A549 (cell line): ENCODE measurements at regions not wholly inside any gene's neighbourhood (a gene's known extent, or its start where the extent isn't known, plus 50 kb on each side); places are given as distances from the start of the nearest gene placed in this dataset.
A peak's percentile ranks its signal among the peaks of the same experiment; 100 is the strongest.

Experiments
- ATAC-seq, 2 experiments: fragments of 200-7000 bp in 1 of 2; fragments of >200 bp in 1 of 2; cut with Nextera tagmentation in 1 of 2; cut with Tn5 transposase in 1 of 2; 3 replicates each; pipeline versions ENCODE4 v1.8.0 to v1.9.1; 2018 to 2020; ENCODE audit warnings: mild to moderate bottlenecking in 1 of 2, moderate library complexity in 1 of 2
- CTCF ChIA-PET: fragments of 300-600 bp; sonication (Branson Sonifier 250); formaldehyde crosslinking; extraction: SDS; loops from one replicate; lab custom pipeline; 2021; ENCODE audit warnings: antibody characterized with exemption, inconsistent platforms; lab: Yijun Ruan, JAX
- POLR2A ChIA-PET: fragments of 350-600 bp; formaldehyde crosslinking; extraction: SDS; loops from one replicate; lab custom pipeline; 2021; ENCODE audit warnings: antibody characterized with exemption, inconsistent platforms; lab: Yijun Ruan, JAX
- DNase-seq, 2 experiments: peaks; one replicate each; pipeline versions ENCODE4 v3.0.0 to v3.0.0-alpha.2; 2011 to 2016; ENCODE audit warnings: low read depth in 1 of 2, low spot score in 1 of 2
- FAIRE-seq: peaks from 2 replicates; lab custom pipeline; 2011; peaks lifted over from hg19 to GRCh38; lab: Jason Lieb, UNC
- H3K27ac ChIP-seq, 2 experiments: fragments of >200 bp; sonication (Bioruptor Twin); formaldehyde crosslinking; 3 replicates each; pipeline ENCODE4 v1.5.1; 2016 to 2017
- H3K4me1 ChIP-seq: fragments of >200 bp; sonication (Bioruptor Twin); formaldehyde crosslinking; 3 replicates; pipeline ENCODE4 v1.6.1; 2016
- H3K4me2 ChIP-seq: fragments of >200 bp; sonication (Bioruptor Twin); formaldehyde crosslinking; 3 replicates; pipeline ENCODE4 v1.6.1; 2016
- H3K4me3 ChIP-seq: fragments of >200 bp; sonication (Bioruptor Twin); formaldehyde crosslinking; 3 replicates; pipeline ENCODE4 v1.5.1; 2016
- H3K9me3 ChIP-seq: fragments of >200 bp; sonication (Bioruptor Twin); formaldehyde crosslinking; 3 replicates; pipeline ENCODE4 v1.6.1; 2016
- CBX8 ChIP-seq: fragments of 200-600 bp; sonication (generic); IDR thresholded peaks from 2 replicates; pipeline ENCODE4 v1.6.1; 2016
- CEBPB ChIP-seq, 2 experiments: fragments of >200 bp in 1 of 2; sonication (Bioruptor Twin) in 1 of 2; formaldehyde crosslinking in 1 of 2; IDR thresholded peaks; 2 replicates each; pipeline ENCODE4 v1.6.1; 2012 to 2016
- CHD4 ChIP-seq: fragments of 200-600 bp; sonication (generic); IDR thresholded peaks from 2 replicates; pipeline ENCODE4 v1.6.1; 2016; ENCODE audit warnings: antibody characterized with exemption, mild to moderate bottlenecking, borderline replicate concordance
- EHF ChIP-seq: fragments of 250-450 bp; sonication (Bioruptor Pico); IDR thresholded peaks from 2 replicates; pipeline ENCODE4 v1.5.0; 2020; ENCODE audit warnings: mild to moderate bottlenecking
- EHMT2 ChIP-seq: fragments of 200-600 bp; sonication (generic); IDR thresholded peaks from 2 replicates; pipeline ENCODE4 v1.6.1; 2016; ENCODE audit warnings: antibody characterized with exemption, low read depth, mild to moderate bottlenecking, moderate library complexity
- FOXS1 ChIP-seq: fragments of 250-450 bp; sonication (Bioruptor Pico); IDR thresholded peaks from 2 replicates; pipeline ENCODE4 v1.5.0; 2020; ENCODE audit warnings: mild to moderate bottlenecking, moderate library complexity
- GATA3 ChIP-seq: IDR thresholded peaks from 2 replicates; pipeline ENCODE4 v1.6.1; 2012; ENCODE audit warnings: borderline replicate concordance
- HEYL ChIP-seq: fragments of 250-450 bp; sonication (Bioruptor Pico); IDR thresholded peaks from 2 replicates; pipeline ENCODE4 v1.8.0; 2021; ENCODE audit warnings: mild to moderate bottlenecking, moderate library complexity
- HOXB13 ChIP-seq: fragments of 250-450 bp; sonication (Bioruptor Pico); IDR thresholded peaks from 2 replicates; pipeline ENCODE4 v1.5.0; 2020; ENCODE audit warnings: low read depth, mild to moderate bottlenecking, moderate library complexity
- JUN ChIP-seq, 2 experiments: fragments of >200 bp; sonication (Bioruptor Twin); formaldehyde crosslinking; IDR thresholded peaks; 2 replicates in 1 of 2; 3 replicates in 1 of 2; pipeline ENCODE4 v1.6.1; 2016 to 2017
- JUNB ChIP-seq: fragments of >200 bp; sonication (Bioruptor Twin); formaldehyde crosslinking; IDR thresholded peaks from 2 replicates; pipeline ENCODE4 v1.6.1; 2016
- MYC ChIP-seq: IDR thresholded peaks from 2 replicates; pipeline ENCODE4 v1.6.1; 2012; ENCODE audit warnings: mild to moderate bottlenecking, inconsistent platforms, low read length, improper control_type of control experiment, borderline replicate concordance
- NPAS2 ChIP-seq: fragments of 250-450 bp; sonication (Bioruptor Pico); IDR thresholded peaks from 2 replicates; pipeline ENCODE4 v1.8.0; 2022; ENCODE audit warnings: mild to moderate bottlenecking, moderate library complexity, borderline replicate concordance
- RARB ChIP-seq: fragments of 250-450 bp; sonication (Bioruptor Pico); IDR thresholded peaks from 2 replicates; pipeline ENCODE4 v1.8.0; 2021; ENCODE audit warnings: mild to moderate bottlenecking, moderate library complexity
- RCOR1 ChIP-seq: fragments of 150-350 bp; IDR thresholded peaks from 2 replicates; pipeline ENCODE4 v1.6.1; 2014; ENCODE audit warnings: antibody characterized with exemption, low read length, low read depth
- SMC3 ChIP-seq: fragments of >200 bp; sonication (Bioruptor Twin); formaldehyde crosslinking; IDR thresholded peaks from 3 replicates; pipeline ENCODE4 v1.6.1; 2018; ENCODE audit warnings: inconsistent platforms
- SREBF2 ChIP-seq: fragments of 450-650 bp; IDR thresholded peaks from 2 replicates; pipeline ENCODE4 v1.6.1; 2014; ENCODE audit warnings: mild to moderate bottlenecking, moderate library complexity
- ZC3H11A ChIP-seq: fragments of 450-650 bp; IDR thresholded peaks from 2 replicates; pipeline ENCODE4 v1.6.1; 2014; ENCODE audit warnings: antibody characterized with exemption, mild to moderate bottlenecking
- ZFP36 ChIP-seq: fragments of 450-650 bp; IDR thresholded peaks from 2 replicates; pipeline ENCODE4 v1.6.1; 2014; ENCODE audit warnings: borderline replicate concordance; ENCODE audit not compliant: partially characterized antibody
- ZNF302 ChIP-seq: fragments of 250-450 bp; sonication (Bioruptor Pico); IDR thresholded peaks from 2 replicates; pipeline ENCODE4 v1.9.0; 2021; ENCODE audit warnings: inconsistent platforms, mild to moderate bottlenecking, moderate library complexity
- WGBS: methylation state at CpG from one replicate; pipeline ENCODE4 v1.1.6; 2017; ENCODE audit errors: missing lambda C conversion rate; 5-methylcytosine and 5-hydroxymethylcytosine counted together
- TF ChIP-seq, protein P1 (sequence below): IDR thresholded peaks from 2 replicates; pipeline ENCODE4 v1.6.1; 2012
- TF ChIP-seq, protein P2 (sequence below): IDR thresholded peaks from 2 replicates; pipeline ENCODE4 v1.6.1; 2012; ENCODE audit warnings: low read depth, borderline replicate concordance
- TF ChIP-seq, protein P3 (sequence below): fragments of 250-450 bp; sonication (Bioruptor Pico); IDR thresholded peaks from 2 replicates; pipeline ENCODE4 v1.5.0; 2021; ENCODE audit warnings: mild to moderate bottlenecking, moderate library complexity, borderline replicate concordance
- TF ChIP-seq, protein P4 (sequence below): IDR thresholded peaks from 2 replicates; pipeline ENCODE4 v1.6.1; 2012

DNA sequence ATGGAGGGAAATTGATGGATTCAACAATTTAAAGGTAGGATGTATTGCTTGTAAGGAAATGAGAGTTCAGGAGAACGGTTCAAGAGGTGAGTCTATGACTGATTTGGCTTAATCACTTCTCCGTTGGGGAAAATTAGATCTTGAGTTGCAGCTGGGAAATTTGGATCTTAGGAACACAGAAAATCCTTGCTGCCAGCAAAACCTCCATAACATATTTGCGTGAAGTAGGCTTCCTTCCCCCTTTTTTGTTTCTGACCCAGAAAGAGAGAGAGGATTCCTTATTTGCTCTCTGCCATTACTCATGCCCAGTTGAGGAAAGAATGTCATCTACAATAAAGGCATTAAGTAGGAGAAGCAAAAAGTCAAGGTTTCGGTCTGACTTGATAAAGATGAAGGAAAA is 73.5 kb upstream of the PDC start:
- Histone ChIP-seq H3K9me3 (no peaks in the 10 kb centered on the region), H3K4me1 (peaks cover 23% of the 10 kb centered on the region), H3K4me3 (no peak overlapping the region), H3K4me2 (no peak overlapping the region), H3K27ac (peak overlapping the region; percentile 27 to 66; a peak in 3 of 6 replicates)
- 89% methylated on average over 4 of the region's 4 CpGs for WGBS
- no peak for ATAC-seq
- TF ChIP-seq HOXB13 (CRISPR knock-in tag), result no peak
- TF ChIP-seq, protein P1, sequence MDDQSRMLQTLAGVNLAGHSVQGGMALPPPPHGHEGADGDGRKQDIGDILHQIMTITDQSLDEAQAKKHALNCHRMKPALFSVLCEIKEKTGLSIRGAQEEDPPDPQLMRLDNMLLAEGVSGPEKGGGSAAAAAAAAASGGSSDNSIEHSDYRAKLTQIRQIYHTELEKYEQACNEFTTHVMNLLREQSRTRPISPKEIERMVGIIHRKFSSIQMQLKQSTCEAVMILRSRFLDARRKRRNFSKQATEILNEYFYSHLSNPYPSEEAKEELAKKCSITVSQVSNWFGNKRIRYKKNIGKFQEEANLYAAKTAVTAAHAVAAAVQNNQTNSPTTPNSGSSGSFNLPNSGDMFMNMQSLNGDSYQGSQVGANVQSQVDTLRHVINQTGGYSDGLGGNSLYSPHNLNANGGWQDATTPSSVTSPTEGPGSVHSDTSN, result no peak
- no peak for TF ChIP-seq ZNF302 (CRISPR knock-in tag)
- TF ChIP-seq CEBPB (IDR thresholded peaks at IDR 0.05), result no peak
- TF ChIP-seq ZC3H11A, result no peak
- TF ChIP-seq HEYL (CRISPR knock-in tag), result no peak
- no peak for TF ChIP-seq JUNB
- TF ChIP-seq, protein P2, sequence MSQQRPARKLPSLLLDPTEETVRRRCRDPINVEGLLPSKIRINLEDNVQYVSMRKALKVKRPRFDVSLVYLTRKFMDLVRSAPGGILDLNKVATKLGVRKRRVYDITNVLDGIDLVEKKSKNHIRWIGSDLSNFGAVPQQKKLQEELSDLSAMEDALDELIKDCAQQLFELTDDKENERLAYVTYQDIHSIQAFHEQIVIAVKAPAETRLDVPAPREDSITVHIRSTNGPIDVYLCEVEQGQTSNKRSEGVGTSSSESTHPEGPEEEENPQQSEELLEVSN, result no peak
- TF ChIP-seq, protein P3, sequence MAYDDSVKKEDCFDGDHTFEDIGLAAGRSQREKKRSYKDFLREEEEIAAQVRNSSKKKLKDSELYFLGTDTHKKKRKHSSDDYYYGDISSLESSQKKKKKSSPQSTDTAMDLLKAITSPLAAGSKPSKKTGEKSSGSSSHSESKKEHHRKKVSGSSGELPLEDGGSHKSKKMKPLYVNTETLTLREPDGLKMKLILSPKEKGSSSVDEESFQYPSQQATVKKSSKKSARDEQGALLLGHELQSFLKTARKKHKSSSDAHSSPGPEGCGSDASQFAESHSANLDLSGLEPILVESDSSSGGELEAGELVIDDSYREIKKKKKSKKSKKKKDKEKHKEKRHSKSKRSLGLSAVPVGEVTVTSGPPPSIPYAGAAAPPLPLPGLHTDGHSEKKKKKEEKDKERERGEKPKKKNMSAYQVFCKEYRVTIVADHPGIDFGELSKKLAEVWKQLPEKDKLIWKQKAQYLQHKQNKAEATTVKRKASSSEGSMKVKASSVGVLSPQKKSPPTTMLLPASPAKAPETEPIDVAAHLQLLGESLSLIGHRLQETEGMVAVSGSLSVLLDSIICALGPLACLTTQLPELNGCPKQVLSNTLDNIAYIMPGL, result no peak
- TF ChIP-seq CBX8, result no peak
- TF ChIP-seq SREBF2, result no peak
- no peak for TF ChIP-seq MYC
- TF ChIP-seq CHD4, result no peak
- no peak for TF ChIP-seq ZFP36
- ChIA-PET POLR2A (no interaction called here), CTCF (interaction anchor here (0.8 kb wide), 1 partner anchor 315 kb away, joined by 3 read pairs; no protein-coding TSS in a partner anchor)
- DNase-seq, result no peak
- FAIRE-seq, result no peak

DNA sequence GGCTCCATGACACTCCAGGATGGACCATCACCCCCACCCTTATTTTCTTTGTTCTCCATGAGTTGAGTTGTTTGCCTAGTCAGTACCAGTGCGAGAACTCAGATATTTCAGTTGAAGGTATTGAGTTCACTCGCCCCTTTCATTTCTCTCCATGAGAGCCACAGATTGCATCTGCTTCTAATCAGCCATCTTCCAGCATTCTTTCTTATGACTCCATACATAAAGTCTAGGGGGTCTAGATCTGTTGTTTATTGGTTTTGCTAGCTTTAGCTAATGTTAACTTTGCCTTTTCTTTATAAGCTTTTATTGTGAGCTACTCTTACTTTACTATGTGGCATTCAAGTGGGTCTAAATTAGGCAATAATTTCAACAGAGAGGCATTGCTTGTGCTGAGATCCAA is 71.6 kb upstream of the PDC start:
- Histone ChIP-seq H3K9me3 (no peaks in the 10 kb centered on the region), H3K4me2 (no peak overlapping the region), H3K4me1 (peaks cover 23% of the 10 kb centered on the region)
- POLR2A ChIA-PET, result no interaction called here
- CTCF ChIA-PET, result interaction anchor here (0.7 to 1.2 kb wide), 3 partner anchors 11 to 89 kb away, joined by 3 read pairs; no protein-coding TSS in a partner anchor
- ATAC-seq (no peak), FAIRE-seq (no peak), DNase-seq (no peak)
- WGBS, result 93% methylated on average over 2 of the region's 2 CpGs
- TF ChIP-seq EHMT2 (no peak), JUN (IDR thresholded peaks at IDR 0.05) (no peak)
- TF ChIP-seq, all 56 proteins: peak for 0
- Histone ChIP-seq H3K4me3 (no peak overlapping the region), H3K27ac (no peak overlapping the region)

DNA sequence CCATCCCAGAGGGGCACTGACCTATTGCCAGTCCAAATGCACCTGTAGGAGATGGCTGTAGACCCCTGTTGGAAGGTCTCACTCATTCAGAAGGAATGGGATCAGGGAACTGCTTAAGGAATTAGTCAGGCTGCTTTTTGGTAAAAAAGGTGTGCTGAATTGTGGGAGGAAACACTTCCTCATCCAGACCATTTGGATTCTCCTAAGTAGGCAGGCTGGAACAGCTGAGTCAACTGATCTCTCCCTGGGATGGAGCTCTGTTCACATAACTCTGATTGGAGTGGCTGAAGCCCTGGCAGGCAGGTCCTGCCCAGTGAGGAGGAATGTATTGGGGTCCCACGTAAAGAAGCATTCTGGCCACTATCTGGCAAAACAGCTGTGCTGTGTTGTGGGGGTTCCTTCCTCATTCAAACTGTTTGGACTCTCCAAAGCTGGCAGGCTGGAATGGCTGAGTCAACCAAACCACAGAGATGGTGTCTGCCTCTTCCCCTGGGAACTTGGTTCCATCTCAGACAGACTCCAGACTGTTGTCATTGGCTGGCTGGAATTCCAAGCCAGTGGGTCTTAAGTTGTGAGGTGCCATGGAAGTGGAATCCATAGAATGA is 70.7 kb upstream of the PDC start:
- Histone ChIP-seq H3K27ac (no peak overlapping the region), H3K4me1 (peaks cover 21% of the 10 kb centered on the region), H3K4me3 (no peak overlapping the region), H3K9me3 (no peaks in the 10 kb centered on the region), H3K4me2 (no peak overlapping the region)
- CTCF ChIA-PET, result interaction anchor here (0.6 to 1.2 kb wide), 4 partner anchors 10 to 90 kb away, joined by 3 read pairs; no protein-coding TSS in a partner anchor
- DNase-seq (no peak), FAIRE-seq (no peak), ATAC-seq (no peak)
- no peak for TF ChIP-seq FOXS1
- TF ChIP-seq GATA3, result no peak
- no peak for TF ChIP-seq EHF (CRISPR knock-in tag)
- TF ChIP-seq RARB (CRISPR knock-in tag), result no peak
- no peak for TF ChIP-seq SMC3
- no peak for TF ChIP-seq RCOR1
- TF ChIP-seq, protein P4, sequence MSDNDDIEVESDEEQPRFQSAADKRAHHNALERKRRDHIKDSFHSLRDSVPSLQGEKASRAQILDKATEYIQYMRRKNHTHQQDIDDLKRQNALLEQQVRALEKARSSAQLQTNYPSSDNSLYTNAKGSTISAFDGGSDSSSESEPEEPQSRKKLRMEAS, result no peak
- TF ChIP-seq NPAS2 (CRISPR knock-in tag), result no peak
- WGBS, result 67% methylated on average over 1 of the region's 1 CpG
- POLR2A ChIA-PET, result no interaction called here
